Stimulated activated CD8-positive, alpha-beta memory T cell treated with anti-CD3 and anti-CD28 coated beads, Interleukin-15, amount 100 ng/mL, for 48 hours (primary cell): ENCODE measurements at regions not wholly inside any gene's neighbourhood (a gene's known extent, or its start where the extent isn't known, plus 50 kb on each side); places are given as distances from the start of the nearest gene placed in this dataset.

Experiments used
- DNase-seq, 2 donors: peaks; one replicate each; pipeline ENCODE4 v3.0.0-alpha.2; 2020; ENCODE audit warnings: low read depth in 2 of 2

GRCh38 chr11:28684011-28684586 is 575.9 kb downstream of the METTL15 start:
- DNase-seq, result no peak

DNA sequence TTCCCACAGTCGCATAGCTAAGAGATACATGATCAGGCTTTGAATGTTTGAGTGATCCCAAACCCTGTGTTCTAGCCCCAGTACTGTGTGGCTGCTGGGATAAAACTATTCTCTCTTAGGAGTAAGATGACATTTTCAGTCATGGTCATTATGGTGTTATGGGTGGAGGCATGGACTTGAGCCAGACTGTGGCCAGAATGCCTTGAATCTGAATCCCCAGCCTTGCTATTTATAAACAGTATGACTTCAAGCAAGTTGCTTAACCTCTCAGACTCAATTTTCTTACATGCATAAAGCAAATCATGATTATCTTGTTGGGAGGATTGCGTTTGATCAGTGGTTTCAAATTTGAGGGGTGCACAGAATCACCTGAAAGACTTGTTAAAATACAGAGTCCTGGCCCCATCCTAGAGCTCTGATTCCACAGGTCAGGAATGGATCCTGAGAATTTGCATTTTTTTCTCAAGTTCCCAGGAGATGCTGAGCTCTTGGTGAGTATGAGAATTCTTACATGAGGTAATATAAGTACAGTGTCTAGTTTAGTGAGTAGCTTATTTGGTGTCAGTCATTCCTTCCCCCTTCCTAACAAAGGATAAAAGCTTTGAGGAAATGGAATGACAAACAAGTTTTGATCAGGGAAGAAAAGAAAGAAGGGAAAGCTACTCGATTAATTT is 571.7 kb downstream of the METTL15 start:
- no peak for DNase-seq

DNA sequence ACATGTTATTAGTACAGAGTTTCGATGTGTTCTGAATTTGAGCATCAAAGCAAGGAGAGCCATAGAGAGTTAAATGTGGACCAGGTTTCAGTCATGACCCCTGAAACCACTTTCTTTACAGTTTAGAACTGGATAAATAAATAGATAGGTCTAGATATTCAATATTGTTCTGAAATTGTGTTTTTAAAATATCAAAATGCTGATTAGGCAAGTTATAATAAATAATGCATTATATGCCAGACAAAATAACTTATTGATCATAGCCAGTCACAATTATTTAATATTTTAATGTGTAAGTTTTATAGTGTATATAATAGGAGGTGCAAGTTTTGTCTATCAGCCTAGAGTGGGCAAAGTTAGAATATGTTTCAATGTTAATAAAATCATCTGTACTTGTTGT is 569.5 kb downstream of the METTL15 start:
- no peak for DNase-seq

- no peak for DNase-seq
Measured at GRCh38 chr11:28675183-28675582, 567.0 kb downstream of the METTL15 start.

DNA sequence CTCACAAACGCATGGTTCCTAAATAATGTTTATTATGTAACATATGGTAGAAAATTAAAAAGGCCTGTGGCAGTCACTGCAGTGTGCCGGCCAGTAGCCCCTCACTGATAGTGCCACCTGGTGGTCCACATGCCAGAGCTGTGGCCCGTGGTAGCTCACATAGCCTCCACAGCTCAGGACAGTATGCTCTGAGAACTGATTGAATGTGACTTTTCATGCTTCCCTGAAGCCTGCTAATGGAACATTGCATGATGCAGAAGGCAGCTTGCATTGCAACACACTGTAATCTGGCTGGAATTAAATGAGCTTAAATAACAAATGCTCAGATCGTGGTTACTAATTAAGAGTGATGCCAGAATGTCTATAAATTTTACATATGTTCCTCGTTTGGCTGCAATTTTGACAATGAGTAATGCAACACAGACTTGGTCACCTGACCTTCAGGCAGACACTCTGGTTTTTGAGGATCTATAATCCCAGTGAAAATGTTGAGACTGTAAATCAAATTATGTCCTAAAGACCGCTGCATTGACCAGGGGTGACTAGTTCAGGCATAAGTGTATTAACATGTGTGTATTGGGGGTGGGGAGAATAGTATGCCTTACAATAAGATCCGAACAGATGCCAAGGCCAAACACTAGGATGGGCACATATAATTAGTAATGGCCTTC is 566.4 kb downstream of the METTL15 start:
- DNase-seq, result no peak

DNA sequence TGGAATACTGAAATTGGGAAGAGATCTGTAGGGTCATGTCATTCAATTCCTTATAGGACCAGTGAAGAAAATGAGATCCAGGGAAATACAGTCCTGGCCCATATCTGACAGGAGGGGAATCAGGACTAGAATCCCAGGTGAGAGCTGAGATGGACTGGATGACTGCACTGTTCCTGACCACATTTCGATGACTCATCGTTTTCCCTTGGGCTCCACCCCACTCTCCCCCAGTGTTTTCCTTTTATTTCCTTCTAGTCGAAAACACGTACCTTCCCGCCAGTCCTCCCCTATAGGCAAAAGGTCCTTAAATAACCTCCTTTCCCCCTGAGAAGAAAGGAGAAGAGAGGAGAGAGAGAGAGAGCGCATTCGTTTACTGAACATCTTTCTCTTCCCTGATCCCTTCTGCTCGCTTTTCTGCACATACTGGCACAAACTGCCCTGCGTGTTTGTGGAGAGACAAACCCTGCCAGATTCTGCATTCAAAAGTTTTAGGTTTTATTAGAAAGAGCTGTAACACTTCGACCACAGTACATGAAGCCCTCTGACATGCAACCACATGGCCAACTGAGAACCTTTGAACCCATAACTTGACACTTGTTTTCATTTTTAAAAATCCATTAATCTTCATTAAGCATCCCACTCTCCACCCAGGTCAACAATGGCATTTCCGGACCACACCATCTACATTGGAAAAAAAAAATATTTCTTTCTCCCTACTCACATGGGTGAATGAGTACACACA is 565.7 kb downstream of the METTL15 start:
- no peak for DNase-seq

DNA sequence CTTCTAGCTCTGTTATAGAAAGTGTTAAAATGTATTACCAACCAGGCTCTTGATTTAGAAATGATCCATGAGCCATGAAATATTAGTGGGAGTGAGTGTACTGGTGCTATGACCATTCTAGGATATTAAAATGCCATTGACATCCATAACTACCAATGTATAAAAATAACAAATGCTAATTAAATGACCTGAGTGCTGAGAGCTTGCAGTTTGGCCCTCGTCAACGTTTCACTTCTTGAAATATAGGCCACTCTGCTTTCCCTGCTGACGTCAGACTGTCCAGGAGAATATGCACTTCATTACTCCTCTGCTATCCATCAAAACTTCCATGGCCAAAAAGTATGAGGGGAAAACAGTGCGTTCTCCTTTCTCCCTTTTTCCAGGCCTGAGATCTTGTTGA is 563.1 kb downstream of the METTL15 start:
- no peak for DNase-seq

DNA sequence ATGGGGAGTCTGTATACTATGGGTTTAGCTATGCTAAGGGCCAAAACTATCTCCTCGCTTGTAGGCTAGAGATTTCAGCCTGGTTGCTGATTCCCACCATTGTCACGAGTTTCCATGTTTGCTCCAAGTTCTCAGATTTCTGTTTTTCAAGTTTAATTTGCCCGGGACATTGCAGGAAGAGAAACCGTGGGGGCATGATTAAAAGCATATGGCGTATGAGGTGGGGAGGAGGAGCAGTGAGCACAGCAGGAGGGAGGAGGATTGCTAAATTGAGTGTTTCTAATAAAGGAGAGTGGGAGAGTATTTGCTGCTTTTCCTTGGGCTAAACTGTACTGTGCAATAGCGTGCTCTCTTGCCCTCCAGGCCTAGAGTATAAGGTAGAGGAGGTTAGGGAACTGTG is 558.4 kb downstream of the METTL15 start:
- no peak for DNase-seq

DNA sequence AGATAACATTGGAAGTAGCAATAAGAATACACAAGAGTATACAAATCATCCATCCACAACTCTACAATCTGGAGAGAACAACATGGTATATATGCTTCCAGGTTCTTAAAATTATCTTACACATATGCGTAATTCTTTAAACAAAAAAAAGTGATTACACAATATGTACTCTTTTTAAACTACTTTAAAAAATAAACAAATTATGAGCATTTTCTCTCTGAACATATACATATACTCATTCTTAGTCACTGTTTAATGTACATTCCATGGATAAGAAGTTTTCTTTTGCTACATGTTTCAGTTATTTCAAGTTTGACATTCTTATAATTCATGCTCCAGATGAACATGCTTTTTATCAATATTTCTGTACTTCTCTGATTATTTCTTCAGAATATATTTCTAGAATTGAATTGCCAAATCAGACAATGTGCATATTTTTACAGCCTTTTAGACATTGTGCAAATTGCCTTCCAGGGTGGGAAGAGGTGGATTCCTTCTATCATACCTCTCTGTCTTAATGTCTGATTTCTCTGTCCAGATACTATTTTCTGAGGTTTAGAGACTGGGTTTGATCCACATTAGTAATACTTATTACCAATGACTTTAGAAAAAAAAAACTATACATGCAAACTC is 551.6 kb downstream of the METTL15 start:
- no peak for DNase-seq

DNA sequence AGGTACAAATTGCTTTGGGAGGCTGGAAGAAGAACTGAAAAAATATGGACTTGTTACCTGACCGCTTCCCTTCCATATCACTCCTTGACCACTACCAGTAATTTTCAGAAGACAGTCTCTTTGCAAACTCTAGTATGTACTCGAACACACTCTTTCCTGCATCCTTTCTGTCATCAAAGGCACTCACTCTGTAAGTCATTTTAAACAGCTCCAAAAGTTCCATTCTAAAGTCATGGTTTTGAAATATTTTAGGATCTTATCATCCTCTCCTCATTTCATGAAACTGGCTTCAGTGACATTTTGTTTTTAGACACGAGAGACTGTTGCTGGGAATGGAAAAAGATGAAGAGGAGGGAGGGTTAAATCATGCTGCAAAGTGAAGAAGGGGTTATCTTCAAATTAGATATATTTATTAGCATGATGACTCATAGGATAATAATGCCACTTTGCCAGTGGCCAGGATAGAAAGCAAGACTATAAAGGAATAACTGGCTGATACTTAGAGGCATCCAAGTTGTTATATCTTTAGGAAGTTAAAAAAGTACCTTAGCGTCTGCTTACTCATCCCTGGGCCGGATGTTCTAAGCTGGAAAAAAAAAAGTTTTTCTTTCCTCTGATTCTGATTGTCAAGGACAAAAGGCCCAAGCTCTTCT is 549.3 kb downstream of the METTL15 start:
- DNase-seq, result no peak

DNA sequence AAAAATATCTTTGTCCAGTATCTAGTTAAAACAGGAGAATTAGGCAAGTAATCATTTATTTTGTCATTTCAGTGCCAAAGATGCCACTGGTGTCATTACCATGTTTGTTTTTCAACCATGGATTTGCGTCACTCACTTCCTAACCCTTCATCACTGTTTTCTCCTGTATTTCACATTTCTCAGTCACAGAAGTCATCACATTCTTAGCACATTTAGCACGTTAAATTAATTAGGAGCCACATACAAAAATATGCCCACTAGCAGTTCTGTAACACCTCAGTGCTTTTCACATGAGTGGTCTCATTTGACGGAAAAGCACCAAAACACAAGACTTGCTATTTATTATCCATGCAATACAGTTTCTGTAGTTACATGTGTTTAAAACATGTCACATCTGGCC is 546.0 kb downstream of the METTL15 start:
- no peak for DNase-seq

DNA sequence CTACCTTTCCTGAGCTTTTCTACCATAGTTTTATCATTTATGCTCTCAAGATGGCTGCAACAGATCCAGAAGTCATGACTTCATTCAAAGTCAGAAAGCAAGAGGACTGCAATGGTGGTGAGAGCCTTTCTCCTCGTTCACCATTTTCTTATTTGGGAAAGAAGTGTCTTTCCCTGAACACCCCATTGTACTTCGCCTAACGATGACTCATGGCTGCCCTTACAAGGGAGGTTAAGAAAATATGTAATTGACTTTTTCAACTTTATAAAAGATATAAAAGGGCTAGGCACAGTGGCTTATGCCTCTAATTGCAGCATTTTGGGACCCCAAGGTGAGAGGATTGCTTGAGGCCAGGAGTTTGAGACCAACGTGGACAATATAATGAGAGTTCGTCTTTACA is 541.7 kb downstream of the METTL15 start:
- no peak for DNase-seq

DNA sequence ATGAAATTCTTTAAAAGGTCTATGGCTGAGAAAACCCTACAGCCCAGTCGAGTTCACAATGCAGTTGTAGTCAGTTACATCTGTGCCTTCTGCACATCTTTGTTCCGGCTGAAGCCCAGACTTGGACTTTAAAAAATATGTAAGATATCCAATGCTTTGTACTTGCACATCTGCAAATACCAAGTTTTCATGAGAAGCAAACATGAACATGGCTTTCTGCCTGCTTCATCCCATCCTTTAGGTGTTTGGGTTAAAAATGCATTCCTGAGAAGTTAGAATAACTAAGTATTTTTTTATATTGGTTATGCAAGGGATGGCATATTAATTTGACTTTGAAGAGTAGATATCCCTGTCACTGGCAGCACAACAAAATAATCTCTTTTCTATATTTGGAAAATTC is 528.4 kb downstream of the METTL15 start:
- no peak for DNase-seq

DNA sequence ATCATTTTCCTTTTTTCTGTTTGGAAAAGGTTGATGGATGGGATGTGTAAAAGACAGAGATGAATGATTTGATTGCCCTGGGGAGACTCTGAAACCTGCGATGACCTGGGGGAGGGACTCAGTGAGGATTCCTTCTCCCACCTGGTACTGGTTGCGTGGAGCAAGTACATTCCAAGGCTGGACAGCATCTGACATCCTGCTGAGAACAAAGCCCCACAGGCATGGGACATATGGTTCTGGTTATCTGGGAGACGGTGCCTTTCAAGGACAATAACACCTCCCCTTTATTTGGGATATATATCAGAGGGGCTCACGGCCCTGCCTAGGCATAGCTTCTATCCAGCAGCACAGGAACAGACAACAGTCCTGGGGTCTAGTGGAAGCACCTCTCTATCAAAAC is 527.8 kb downstream of the METTL15 start:
- DNase-seq, result no peak

GRCh38 chr11:28632338-28632737 is 524.1 kb downstream of the METTL15 start:
- no peak for DNase-seq

GRCh38 chr11:28631148-28631547 is 523.0 kb downstream of the METTL15 start:
- DNase-seq, result no peak

DNA sequence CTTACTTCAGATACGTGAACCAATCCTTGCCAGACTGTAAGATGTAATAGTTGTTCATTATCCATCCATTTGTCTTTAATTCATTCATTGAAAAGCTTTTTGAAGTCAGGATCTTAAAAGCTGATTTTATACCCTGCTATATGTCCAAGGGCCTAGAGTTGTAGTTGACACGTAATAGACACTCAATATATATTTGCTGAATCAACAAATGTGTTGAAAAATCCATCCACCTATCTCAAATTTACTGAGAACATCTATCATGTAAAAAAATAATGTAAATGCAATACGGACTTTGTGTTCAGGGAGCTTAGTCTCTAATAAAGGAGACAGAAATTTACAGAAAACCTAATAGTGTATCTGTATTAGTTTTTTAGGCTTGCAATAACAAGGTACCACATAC is 521.0 kb downstream of the METTL15 start:
- DNase-seq, result no peak

DNA sequence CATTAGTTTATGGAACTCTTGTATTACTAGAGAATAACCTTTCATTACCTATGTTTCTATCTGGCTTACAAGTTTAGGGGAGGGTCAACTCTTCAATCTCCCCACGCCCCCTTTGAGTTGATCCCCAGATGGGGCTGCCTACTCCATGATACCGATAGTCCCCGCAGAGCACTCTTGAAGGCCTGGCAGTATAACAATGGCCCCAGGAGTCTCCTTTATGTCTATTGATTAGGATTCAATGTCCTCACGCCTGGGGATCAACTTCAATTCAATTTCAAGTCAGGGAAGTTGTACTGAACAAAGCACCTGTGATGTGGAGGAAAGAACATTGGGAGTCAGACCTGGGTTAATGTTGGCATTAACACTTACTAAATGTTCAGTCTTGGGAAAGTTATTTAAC is 520.2 kb downstream of the METTL15 start:
- no peak for DNase-seq

- DNase-seq, result no peak
Measured at GRCh38 chr11:28627690-28628255, 519.6 kb downstream of the METTL15 start.

GRCh38 chr11:28625532-28625931 is 517.3 kb downstream of the METTL15 start:
- no peak for DNase-seq

DNA sequence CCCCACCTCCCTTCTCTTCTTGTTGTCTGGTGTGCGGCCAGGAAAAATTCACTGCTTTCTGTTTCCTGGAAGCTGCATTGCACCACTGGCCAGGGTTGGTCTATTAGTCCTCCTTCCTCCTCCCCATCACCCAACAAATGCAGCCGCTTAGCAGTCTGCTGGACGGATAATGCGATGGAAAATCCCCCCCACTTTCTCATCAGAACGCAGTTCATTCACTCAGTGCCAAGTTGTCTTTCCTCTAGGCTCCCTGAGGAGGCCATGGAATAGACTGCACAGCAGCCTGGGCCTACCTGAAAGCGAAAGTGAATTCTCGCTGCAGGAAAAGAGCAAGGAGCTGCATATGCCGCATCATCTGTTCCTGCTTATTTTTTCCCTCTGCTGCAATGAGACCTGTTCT is 513.6 kb downstream of the METTL15 start:
- DNase-seq, result no peak
